Nephron (organoid): ENCODE measurements at regions not wholly inside any gene's neighbourhood (a gene's known extent, or its start where the extent isn't known, plus 50 kb on each side); places are given as distances from the start of the nearest gene placed in this dataset.

Source experiments
- H3K27ac Mint-ChIP-seq, 3 experiments: 2 replicates each; pipeline ENCODE4 v1.8.0; 2020; ENCODE audit warnings: mixed read lengths in 3 of 3, mild to moderate bottlenecking in 2 of 3, moderate library complexity in 1 of 3
- H3K27me3 Mint-ChIP-seq: 2 replicates; pipeline ENCODE4 v1.8.0; 2021; ENCODE audit warnings: low read depth, mild to moderate bottlenecking, moderate library complexity, mixed read lengths
- H3K36me3 Mint-ChIP-seq: 2 replicates; pipeline ENCODE4 v1.8.0; 2020; ENCODE audit warnings: low read depth, mixed read lengths
- H3K4me1 Mint-ChIP-seq: 2 replicates; pipeline ENCODE4 v1.8.0; 2020; ENCODE audit warnings: mixed read lengths
- H3K4me3 Mint-ChIP-seq, 3 experiments: 2 replicates each; pipeline ENCODE4 v1.8.0; 2020; ENCODE audit warnings: mild to moderate bottlenecking in 3 of 3, mixed read lengths in 3 of 3, moderate library complexity in 2 of 3
- H3K9me3 Mint-ChIP-seq: 2 replicates; pipeline ENCODE4 v1.8.0; 2020; ENCODE audit warnings: mixed read lengths
- CTCF ChIP-seq, 3 experiments: fragments of 200-600 bp; sonication (generic); IDR thresholded peaks; one replicate each; pipeline ENCODE4 v1.5.0; 2021; ENCODE audit warnings: antibody characterized with exemption in 3 of 3; ENCODE audit not compliant: unreplicated experiment in 3 of 3

GRCh38 chr16:50984688-50985087 is 166.4 kb downstream of the SALL1 start:
- TF ChIP-seq CTCF (IDR thresholded peaks at IDR 0.05; ENCODE audit: unreplicated experiment in 3 of 3), result no peak
- Mint-ChIP-seq H3K36me3 (no peaks in the 10 kb centered on the region), H3K9me3 (no peaks in the 10 kb centered on the region), H3K4me3 (no peak overlapping the region), H3K27me3 (peaks cover 21% of the 10 kb centered on the region), H3K27ac (no peak overlapping the region), H3K4me1 (no peaks in the 10 kb centered on the region)

GRCh38 chr16:50982808-50983207 is 168.3 kb downstream of the SALL1 start:
- Mint-ChIP-seq H3K36me3 (no peaks in the 10 kb centered on the region), H3K9me3 (no peaks in the 10 kb centered on the region), H3K27ac (no peak overlapping the region), H3K4me1 (no peaks in the 10 kb centered on the region), H3K27me3 (peaks cover 30% of the 10 kb centered on the region), H3K4me3 (no peak overlapping the region)
- TF ChIP-seq CTCF (IDR thresholded peaks at IDR 0.05; ENCODE audit: unreplicated experiment in 3 of 3), result no peak

GRCh38 chr16:50981951-50982350 is 169.1 kb downstream of the SALL1 start:
- Mint-ChIP-seq H3K4me1 (no peaks in the 10 kb centered on the region), H3K27me3 (peaks cover 30% of the 10 kb centered on the region), H3K9me3 (no peaks in the 10 kb centered on the region), H3K36me3 (no peaks in the 10 kb centered on the region), H3K4me3 (no peak overlapping the region), H3K27ac (no peak overlapping the region)
- TF ChIP-seq CTCF (IDR thresholded peaks at IDR 0.05; ENCODE audit: unreplicated experiment in 3 of 3), result no peak

- TF ChIP-seq CTCF (IDR thresholded peaks at IDR 0.05; ENCODE audit: unreplicated experiment in 3 of 3), result no peak
- no peaks in the 10 kb centered on the region for H3K36me3 Mint-ChIP-seq
- H3K27ac Mint-ChIP-seq, result no peak overlapping the region
- peaks cover 43% of the 10 kb centered on the region for H3K27me3 Mint-ChIP-seq
- H3K9me3 Mint-ChIP-seq, result no peaks in the 10 kb centered on the region
- H3K4me3 Mint-ChIP-seq, result no peak overlapping the region
- no peaks in the 10 kb centered on the region for H3K4me1 Mint-ChIP-seq
Observed at GRCh38 chr16:50980666-50981065, 170.4 kb downstream of the SALL1 start.

- TF ChIP-seq CTCF (IDR thresholded peaks at IDR 0.05; ENCODE audit: unreplicated experiment in 3 of 3), result no peak
- no peaks in the 10 kb centered on the region for H3K4me1 Mint-ChIP-seq
- peaks cover 49% of the 10 kb centered on the region for H3K27me3 Mint-ChIP-seq
- H3K27ac Mint-ChIP-seq, result no peak overlapping the region
- no peak overlapping the region for H3K4me3 Mint-ChIP-seq
- no peaks in the 10 kb centered on the region for H3K36me3 Mint-ChIP-seq
- no peaks in the 10 kb centered on the region for H3K9me3 Mint-ChIP-seq
Observed at GRCh38 chr16:50979806-50980620, 171.1 kb downstream of the SALL1 start.

GRCh38 chr16:50977138-50977537 is 173.9 kb downstream of the SALL1 start:
- Mint-ChIP-seq H3K27ac (no peak overlapping the region), H3K9me3 (no peaks in the 10 kb centered on the region), H3K4me1 (no peaks in the 10 kb centered on the region), H3K4me3 (no peak overlapping the region), H3K36me3 (peaks cover 4% of the 10 kb centered on the region), H3K27me3 (peaks cover 48% of the 10 kb centered on the region)
- no peak for TF ChIP-seq CTCF (IDR thresholded peaks at IDR 0.05; ENCODE audit: unreplicated experiment in 3 of 3)
